ENCODE measurements at regions not wholly inside any gene's neighbourhood (a gene's known extent, or its start where the extent isn't known, plus 50 kb on each side); places are given as distances from the start of the nearest gene placed in this dataset.

GRCh38 chr2:194709840-194710239 lies 947.2 kb upstream of the SLC39A10 start:
- TF ChIP-seq CTCF (IDR thresholded peaks at IDR 0.05), result no peak
- no peak for TF ChIP-seq POLR2A (IDR thresholded peaks at IDR 0.05)

Data from lower leg skin (tissue), 3 donors.